ENCODE measurements at regions not wholly inside any gene's neighbourhood (a gene's known extent, or its start where the extent isn't known, plus 50 kb on each side); places are given as distances from the start of the nearest gene placed in this dataset.
"Not testable (repeated sequence)": the region's sequence is repeated elsewhere in the genome, so short reads cannot be mapped to it uniquely, and the experiment has no call there.

GRCh38 chr18:29821544-29821943 lies 1221.0 kb downstream of the DSC3 start:
- DNase-seq, result no peak

GRCh38 chr18:29811519-29811918 lies 1231.0 kb downstream of the DSC3 start:
- no peak for DNase-seq

GRCh38 chr18:29780816-29781215 lies 1261.7 kb downstream of the DSC3 start:
- no peak for DNase-seq

- DNase-seq, result no peak
These were observed 1263.4 kb downstream of the DSC3 start for GRCh38 chr18:29779096-29779495.

- no peak for DNase-seq
These were observed 1289.2 kb downstream of the DSC3 start for GRCh38 chr18:29753379-29753778.

GRCh38 chr18:29749704-29750103 lies 1292.8 kb downstream of the DSC3 start:
- DNase-seq, result no peak

- DNase-seq, result no peak
These were observed 1301.1 kb downstream of the DSC3 start for GRCh38 chr18:29741461-29741860.

GRCh38 chr18:29737620-29738019 lies 1304.9 kb downstream of the DSC3 start:
- no peak for DNase-seq

GRCh38 chr18:29737190-29737589 lies 1305.4 kb downstream of the DSC3 start:
- no peak for DNase-seq

- DNase-seq, result no peak
These were observed 1312.5 kb downstream of the DSC3 start for GRCh38 chr18:29730073-29730472.

- no peak for DNase-seq
These were observed 1315.9 kb downstream of the DSC3 start for GRCh38 chr18:29726646-29727045.

- not testable (repeated sequence) for DNase-seq
These were observed 1319.1 kb downstream of the DSC3 start for GRCh38 chr18:29723486-29723885.

- DNase-seq, result not testable (repeated sequence)
These were observed 1326.6 kb downstream of the DSC3 start for GRCh38 chr18:29715960-29716359.

- DNase-seq, result no peak
These were observed 1329.8 kb downstream of the DSC3 start for GRCh38 chr18:29712785-29713184.

- DNase-seq, result no peak
These were observed 1330.6 kb downstream of the DSC3 start for GRCh38 chr18:29711932-29712331.

- no peak for DNase-seq
These were observed 1349.2 kb downstream of the DSC3 start for GRCh38 chr18:29693334-29693733.

GRCh38 chr18:29681578-29681977 lies 1361.0 kb downstream of the DSC3 start:
- no peak for DNase-seq

- DNase-seq, result no peak
These were observed 1378.1 kb downstream of the DSC3 start for GRCh38 chr18:29664278-29665036.

GRCh38 chr18:29661924-29662323 lies 1380.6 kb downstream of the DSC3 start:
- no peak for DNase-seq

- DNase-seq, result no peak
These were observed 1381.8 kb downstream of the DSC3 start for GRCh38 chr18:29660777-29661176.

GRCh38 chr18:29653671-29654215 lies 1388.8 kb downstream of the DSC3 start:
- DNase-seq, result no peak

- no peak for DNase-seq
These were observed 1389.7 kb downstream of the DSC3 start for GRCh38 chr18:29652797-29653196.

GRCh38 chr18:29651122-29651680 lies 1391.3 kb downstream of the DSC3 start:
- no peak for DNase-seq

- no peak for DNase-seq
These were observed 1393.7 kb downstream of the DSC3 start for GRCh38 chr18:29648891-29649290.

GRCh38 chr18:29647700-29648099 lies 1394.8 kb downstream of the DSC3 start:
- no peak for DNase-seq
